GM12878 (cell line): ENCODE measurements at regions not wholly inside any gene's neighbourhood (a gene's known extent, or its start where the extent isn't known, plus 50 kb on each side); places are given as distances from the start of the nearest gene placed in this dataset.

Experiments used
- ATAC-seq: fragments of 200-7000 bp; cut with Tn5 transposase; 3 replicates; pipeline ENCODE4 v1.9.1; 2020; ENCODE audit warnings: mild to moderate bottlenecking, moderate library complexity
- BruUV-seq: library from RNA; stranded (reverse); fragments of 400-500 nt; replicated peaks from 2 replicates; lab custom pipeline; 2021; lab: Mats Ljungman, UMichigan
- CTCF ChIA-PET: fragments of 300-600 bp; sonication (Branson Sonifier 250); formaldehyde crosslinking; extraction: SDS; loops from one replicate; lab custom pipeline; 2021; ENCODE audit warnings: inconsistent platforms; lab: Yijun Ruan, JAX
- POLR2A ChIA-PET: fragments of 350-600 bp; formaldehyde crosslinking; extraction: SDS; loops from one replicate; lab custom pipeline; 2021; ENCODE audit warnings: inconsistent platforms; lab: Charles Lee
- RAD21 ChIA-PET: fragments of 300-600 bp; sonication (Branson Sonifier 250); formaldehyde crosslinking; loops from one replicate; lab custom pipeline; 2023; ENCODE audit warnings: antibody characterized with exemption; ENCODE audit not compliant: unreplicated experiment; lab: Charles Lee
- SMC1A ChIA-PET: fragments of 300-600 bp; sonication (Branson Sonifier 250); formaldehyde crosslinking; loops from one replicate; lab custom pipeline; 2023; ENCODE audit not compliant: unreplicated experiment, uncharacterized antibody; lab: Charles Lee
- DNase-seq: peaks from one replicate; pipeline ENCODE4 v3.0.0-alpha.2; 2011; ENCODE audit warnings: low read depth, low spot score
- FAIRE-seq: peaks from 3 replicates; lab custom pipeline; 2011; peaks lifted over from hg19 to GRCh38; lab: Jason Lieb, UNC
- H2AFZ ChIP-seq: 2 replicates; pipeline ENCODE4 v1.6.0; 2011; ENCODE audit warnings: low read depth, low read length, control low read depth; ENCODE audit not compliant: control insufficient read depth
- H3K27ac ChIP-seq: 2 replicates; pipeline ENCODE4 v1.5.1; 2011; ENCODE audit warnings: control low read depth; ENCODE audit not compliant: control insufficient read depth, insufficient read depth
- H3K27me3 ChIP-seq, 2 experiments: replicated peaks in 1 of 2; 2 replicates each; pipeline versions ENCODE4 v1.6.0 to v1.6.1; 2011; ENCODE audit warnings: low read length in 1 of 2; ENCODE audit not compliant: control insufficient read depth in 2 of 2, insufficient read depth in 2 of 2
- H3K36me3 ChIP-seq, 2 experiments: 2 replicates each; pipeline ENCODE4 v1.5.1; 2011; ENCODE audit warnings: low read length in 1 of 2; ENCODE audit not compliant: control insufficient read depth in 2 of 2, insufficient read depth in 2 of 2
- H3K4me1 ChIP-seq: 2 replicates; pipeline ENCODE4 v1.6.1; 2011; ENCODE audit warnings: mild to moderate bottlenecking, low read length, moderate library complexity, mixed read lengths; ENCODE audit not compliant: control insufficient read depth, insufficient read depth
- H3K4me2 ChIP-seq: 2 replicates; pipeline ENCODE4 v1.6.0; 2011; ENCODE audit warnings: control low read depth; ENCODE audit not compliant: control insufficient read depth, insufficient read depth
- H3K4me3 ChIP-seq: fragments of 200-600 bp; sonication (generic); 2 replicates; pipeline ENCODE4 v1.5.1; 2016
- H3K79me2 ChIP-seq: 2 replicates; pipeline ENCODE4 v1.6.0; 2011; ENCODE audit warnings: low read length; ENCODE audit not compliant: control insufficient read depth, insufficient read depth
- H3K9ac ChIP-seq: 2 replicates; pipeline ENCODE4 v1.8.0; 2011; ENCODE audit warnings: low read length, control low read depth, mixed read lengths; ENCODE audit not compliant: control insufficient read depth, insufficient read depth
- H3K9me3 ChIP-seq: replicated peaks from 3 replicates; pipeline ENCODE4 v1.5.1; 2011; ENCODE audit warnings: mild to moderate bottlenecking, low read length; ENCODE audit not compliant: control insufficient read depth, insufficient read depth
- H4K20me1 ChIP-seq: 2 replicates; pipeline ENCODE4 v1.6.0; 2011; ENCODE audit not compliant: control insufficient read depth, insufficient read depth
- BCL11A ChIP-seq: IDR thresholded peaks from 2 replicates; pipeline ENCODE4 v1.6.1; 2011; ENCODE audit warnings: low read depth, low read length
- BMI1 ChIP-seq: fragments of 450-650 bp; IDR thresholded peaks from 2 replicates; pipeline ENCODE4 v1.6.1; 2016; ENCODE audit warnings: mild to moderate bottlenecking, moderate library complexity, borderline replicate concordance
- BRCA1 ChIP-seq: IDR thresholded peaks from 2 replicates; pipeline ENCODE4 v1.6.1; 2011; ENCODE audit warnings: low read depth, low read length, improper control_type of control experiment
- CBFB ChIP-seq: IDR thresholded peaks from 2 replicates; pipeline ENCODE4 v1.6.1; 2016; ENCODE audit warnings: antibody characterized with exemption, low read depth
- EP300 ChIP-seq, 2 experiments: fragments of 150-350 bp in 1 of 2; IDR thresholded peaks; 2 replicates each; pipeline ENCODE4 v1.6.1; 2011 to 2012; ENCODE audit warnings: low read depth in 2 of 2, low read length in 2 of 2, borderline replicate concordance in 1 of 2, improper control_type of control experiment in 1 of 2, inconsistent platforms in 1 of 2; ENCODE audit not compliant: control insufficient read depth in 1 of 2
- ESRRA ChIP-seq: IDR thresholded peaks from 2 replicates; pipeline ENCODE4 v1.6.1; 2012; ENCODE audit warnings: mild to moderate bottlenecking, low read length, improper control_type of control experiment
- ETV6 ChIP-seq, 2 experiments: fragments of 450-650 bp in 1 of 2; IDR thresholded peaks in 1 of 2; conservative IDR thresholded peaks in 1 of 2; 2 replicates each; pipeline ENCODE4 v1.6.1; 2014; ENCODE audit warnings: antibody characterized with exemption in 1 of 2, borderline replicate concordance in 1 of 2, low read depth in 1 of 2, mild to moderate bottlenecking in 1 of 2, moderate library complexity in 1 of 2
- FOXK2 ChIP-seq: fragments of 450-650 bp; IDR thresholded peaks from 2 replicates; pipeline ENCODE4 v1.6.1; 2017; ENCODE audit warnings: mild to moderate bottlenecking, moderate library complexity
- FOXM1 ChIP-seq: IDR thresholded peaks from 2 replicates; pipeline ENCODE4 v1.6.1; 2012; ENCODE audit warnings: low read depth, mild to moderate bottlenecking, inconsistent platforms, low read length, moderate library complexity
- HDGF ChIP-seq: fragments of 450-650 bp; IDR thresholded peaks from 2 replicates; pipeline ENCODE4 v1.6.1; 2016; ENCODE audit warnings: antibody characterized with exemption
- NBN ChIP-seq: fragments of 450-650 bp; IDR thresholded peaks from 2 replicates; pipeline ENCODE4 v1.6.1; 2016
- NR2C1 ChIP-seq: fragments of 450-650 bp; IDR thresholded peaks from 2 replicates; pipeline ENCODE4 v1.6.1; 2017; ENCODE audit warnings: antibody characterized with exemption, mild to moderate bottlenecking, moderate library complexity
- NR2C2 ChIP-seq: IDR thresholded peaks from 2 replicates; pipeline ENCODE4 v1.6.1; 2011; ENCODE audit warnings: borderline replicate concordance, low read depth; ENCODE audit not compliant: control insufficient read depth, insufficient read length
- NRF1 ChIP-seq: conservative IDR thresholded peaks from 2 replicates; pipeline ENCODE4 v1.6.1; 2011; ENCODE audit warnings: mild to moderate bottlenecking, low read depth, low read length, improper control_type of control experiment
- PAX5 ChIP-seq: IDR thresholded peaks from 2 replicates; pipeline ENCODE4 v1.6.1; 2011; ENCODE audit warnings: low read depth, low read length, borderline replicate concordance
- PAX8 ChIP-seq: fragments of 450-650 bp; IDR thresholded peaks from 2 replicates; pipeline ENCODE4 v1.6.1; 2017; ENCODE audit warnings: mild to moderate bottlenecking, moderate library complexity
- RELA ChIP-seq: fragments of 450-650 bp; IDR thresholded peaks from 2 replicates; pipeline ENCODE4 v1.8.0; 2014; ENCODE audit warnings: borderline replicate concordance; ENCODE audit not compliant: partially characterized antibody
- SREBF1 ChIP-seq: IDR thresholded peaks from 2 replicates; pipeline ENCODE4 v1.6.1; 2012; ENCODE audit warnings: mild to moderate bottlenecking, low read length
- SUZ12 ChIP-seq: fragments of 200-600 bp; sonication (generic); IDR thresholded peaks from one replicate; pipeline ENCODE4 v1.6.1; 2018; ENCODE audit warnings: antibody characterized with exemption, mild to moderate bottlenecking; ENCODE audit not compliant: unreplicated experiment
- TCF7 ChIP-seq: IDR thresholded peaks from 2 replicates; pipeline ENCODE4 v1.6.1; 2014; ENCODE audit warnings: antibody characterized with exemption, borderline replicate concordance
- WRNIP1 ChIP-seq: IDR thresholded peaks from 2 replicates; pipeline ENCODE4 v1.6.1; 2011; ENCODE audit warnings: low read depth, low read length, improper control_type of control experiment, borderline replicate concordance
- ZSCAN29 ChIP-seq: fragments of 450-650 bp; IDR thresholded peaks from 2 replicates; pipeline ENCODE4 v1.6.1; 2017; ENCODE audit warnings: mild to moderate bottlenecking, moderate library complexity
- ZZZ3 ChIP-seq: IDR thresholded peaks from 2 replicates; pipeline ENCODE4 v1.6.1; 2011; ENCODE audit warnings: low read depth; ENCODE audit not compliant: control insufficient read depth, insufficient read length
- WGBS: methylation state at CpG from one replicate; pipeline ENCODE4 v1.1.6; 2016; ENCODE audit warnings: low lambda C conversion rate; ENCODE audit not compliant: insufficient replicate concordance, insufficient coverage; ENCODE audit errors: missing lambda C conversion rate; 5-methylcytosine and 5-hydroxymethylcytosine counted together
- in situ Hi-C: fragments of 300-500 bp; cut with MboI; formaldehyde crosslinking; loops from 9 replicates; pipeline ENCODE4 v1.14.3; 2018; ENCODE audit warnings: mixed read lengths
- intact Hi-C: fragments of 100-400 bp; cut with micrococcal nuclease; formaldehyde crosslinking; loops from one replicate; pipeline ENCODE4 v1.14.2; 2022; ENCODE audit not compliant: unreplicated experiment
- TF ChIP-seq, protein P1 (sequence below): fragments of 450-650 bp; IDR thresholded peaks from 2 replicates; pipeline ENCODE4 v1.6.1; 2018; ENCODE audit warnings: borderline replicate concordance, mild to moderate bottlenecking; ENCODE audit not compliant: partially characterized antibody

DNA sequence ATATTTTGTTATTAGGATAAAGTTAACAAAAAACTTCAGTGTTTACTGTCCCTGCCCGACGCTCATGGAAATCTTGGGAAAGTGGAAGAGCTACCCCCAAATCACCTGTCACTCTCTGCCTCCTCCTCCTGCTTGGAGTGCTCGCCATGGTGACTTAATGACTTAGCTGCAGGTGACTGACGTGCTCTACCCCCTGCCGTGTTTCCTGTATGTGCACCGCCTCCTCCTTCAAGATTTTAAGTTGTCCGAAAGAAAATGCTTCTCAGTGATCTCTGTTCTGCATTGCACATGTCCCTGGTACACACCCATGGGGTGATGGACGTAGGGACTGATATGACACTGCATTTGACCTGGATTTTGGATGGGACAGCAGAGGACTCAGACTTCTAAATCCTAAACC lies 338.8 kb upstream of the SHH start (continued):
- TF ChIP-seq ETV6 (conservative IDR thresholded peaks at IDR 0.05 in 1 of 2, IDR thresholded peaks at IDR 0.05 in 1 of 2; ENCODE audit: borderline replicate concordance in 1 of 2, low read depth in 1 of 2) (no peak), FOXK2 (no peak), BMI1 (no peak), HDGF (no peak), PAX8 (no peak), NRF1 (no peak), NR2C2 (no peak), TCF7 (no peak), NBN (no peak)
- TF ChIP-seq, protein P1, sequence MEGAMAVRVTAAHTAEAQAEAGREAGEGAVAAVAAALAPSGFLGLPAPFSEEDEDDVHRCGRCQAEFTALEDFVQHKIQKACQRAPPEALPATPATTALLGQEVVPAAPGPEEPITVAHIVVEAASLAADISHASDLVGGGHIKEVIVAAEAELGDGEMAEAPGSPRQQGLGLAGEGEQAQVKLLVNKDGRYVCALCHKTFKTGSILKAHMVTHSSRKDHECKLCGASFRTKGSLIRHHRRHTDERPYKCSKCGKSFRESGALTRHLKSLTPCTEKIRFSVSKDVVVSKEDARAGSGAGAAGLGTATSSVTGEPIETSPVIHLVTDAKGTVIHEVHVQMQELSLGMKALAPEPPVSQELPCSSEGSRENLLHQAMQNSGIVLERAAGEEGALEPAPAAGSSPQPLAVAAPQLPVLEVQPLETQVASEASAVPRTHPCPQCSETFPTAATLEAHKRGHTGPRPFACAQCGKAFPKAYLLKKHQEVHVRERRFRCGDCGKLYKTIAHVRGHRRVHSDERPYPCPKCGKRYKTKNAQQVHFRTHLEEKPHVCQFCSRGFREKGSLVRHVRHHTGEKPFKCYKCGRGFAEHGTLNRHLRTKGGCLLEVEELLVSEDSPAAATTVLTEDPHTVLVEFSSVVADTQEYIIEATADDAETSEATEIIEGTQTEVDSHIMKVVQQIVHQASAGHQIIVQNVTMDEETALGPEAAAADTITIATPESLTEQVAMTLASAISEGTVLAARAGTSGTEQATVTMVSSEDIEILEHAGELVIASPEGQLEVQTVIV, result no peak
- TF ChIP-seq, all 136 proteins: peak for 0

DNA sequence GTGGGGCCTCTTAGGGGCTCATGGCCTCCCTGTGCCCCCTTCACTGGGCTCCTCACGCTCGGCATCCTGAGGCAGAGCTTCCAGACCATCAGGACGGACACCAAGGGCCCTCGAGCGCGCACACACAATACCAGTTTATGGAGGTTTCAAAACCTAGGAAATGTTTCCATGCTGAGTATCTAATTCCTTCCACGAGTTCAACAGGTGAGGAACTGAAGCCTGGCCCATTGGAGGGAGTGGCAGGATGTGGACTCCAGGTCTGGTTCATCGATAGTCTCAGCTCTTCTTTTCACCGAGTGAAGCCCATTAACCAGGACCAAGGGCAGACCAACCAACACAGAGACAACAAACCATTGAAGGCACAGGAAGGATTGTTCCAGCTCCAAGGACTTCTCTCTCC lies 336.7 kb upstream of the SHH start:
- intact Hi-C loops (no loop called here), in situ Hi-C loops (no loop called here)
- no peak overlapping the region for H3K4me3 ChIP-seq
- CTCF ChIA-PET, result interaction anchor here (0.6 kb wide), 1 partner anchor 105 kb away, joined by 3 read pairs; no protein-coding TSS in a partner anchor
- no TSS peak for BruUV-seq
- H3K79me2 ChIP-seq, result no peaks in the 10 kb centered on the region
- no peaks in the 10 kb centered on the region for H4K20me1 ChIP-seq
- 57% methylated on average over 9 of the region's 9 CpGs for WGBS
- no peak for ATAC-seq
- H3K4me2 ChIP-seq, result no peak overlapping the region
- no peak overlapping the region for H3K27ac ChIP-seq
- no peaks in the 10 kb centered on the region for H3K36me3 ChIP-seq
- no peaks in the 10 kb centered on the region for H3K9me3 ChIP-seq
- no peak overlapping the region for H2AFZ ChIP-seq
- RAD21 ChIA-PET, result no interaction called here
- peaks cover 0 to 3% of the 10 kb centered on the region in 2 experiments; a peak in 2 of 4 replicates for H3K27me3 ChIP-seq
- FAIRE-seq, result no peak
- H3K9ac ChIP-seq, result no peak overlapping the region
- POLR2A ChIA-PET, result no interaction called here
- SMC1A ChIA-PET, result interaction anchor here (1.5 kb wide), 1 partner anchor 19 kb away, joined by 3 read pairs; no protein-coding TSS in a partner anchor
- no peak for DNase-seq
- H3K4me1 ChIP-seq, result no peaks in the 10 kb centered on the region
- TF ChIP-seq SUZ12, result no peak
- no peak for TF ChIP-seq ESRRA
- no peak for TF ChIP-seq BRCA1
- TF ChIP-seq FOXM1, result no peak
- no peak for TF ChIP-seq SREBF1
- TF ChIP-seq EP300 (IDR thresholded peaks at IDR 0.05; ENCODE audit: borderline replicate concordance in 1 of 2, control insufficient read depth in 1 of 2, low read depth in 2 of 2, low read length in 2 of 2), result no peak
- TF ChIP-seq NR2C1, result no peak
- no peak for TF ChIP-seq ZSCAN29
- no peak for TF ChIP-seq ZZZ3
- TF ChIP-seq WRNIP1, result no peak
- TF ChIP-seq PAX5, result no peak
- TF ChIP-seq RELA, result no peak
- TF ChIP-seq CBFB, result no peak
- TF ChIP-seq BCL11A, result no peak
